Vagina (tissue), 2 donors: ENCODE measurements at regions not wholly inside any gene's neighbourhood (a gene's known extent, or its start where the extent isn't known, plus 50 kb on each side); places are given as distances from the start of the nearest gene placed in this dataset.

ENCODE experiments used
- CTCF ChIP-seq, 3 experiments: fragments of 450-650 bp in 2 of 3; fragments of 200-600 bp in 1 of 3; sonication (generic) in 1 of 3; IDR thresholded peaks; one replicate each; pipeline ENCODE4 v1.5.1; 2017 to 2019; ENCODE audit warnings: antibody characterized with exemption in 3 of 3, mild to moderate bottlenecking in 2 of 3, moderate library complexity in 2 of 3
- POLR2A ChIP-seq, 2 donors: fragments of 450-650 bp; IDR thresholded peaks; one replicate each; pipeline ENCODE4 v1.6.1; 2017; ENCODE audit warnings: antibody characterized with exemption in 2 of 2, mild to moderate bottlenecking in 2 of 2, moderate library complexity in 2 of 2
- POLR2AphosphoS5 ChIP-seq, 2 donors: sonication (generic); formaldehyde crosslinking; IDR thresholded peaks; one replicate each; pipeline ENCODE4 v1.9.0; 2017; ENCODE audit warnings: antibody characterized with exemption in 2 of 2, mild to moderate bottlenecking in 2 of 2, low read depth in 1 of 2; ENCODE audit not compliant: insufficient read depth in 1 of 2

GRCh38 chr4:11503166-11503565 is 74.5 kb upstream of the HS3ST1 start:
- TF ChIP-seq CTCF (IDR thresholded peaks at IDR 0.05): no peak
- no peak for TF ChIP-seq POLR2A (IDR thresholded peaks at IDR 0.05)
- TF ChIP-seq POLR2AphosphoS5 (IDR thresholded peaks at IDR 0.05; ENCODE audit: insufficient read depth in 1 of 2, low read depth in 1 of 2): no peak
